ENCODE measurements at regions not wholly inside any gene's neighbourhood (a gene's known extent, or its start where the extent isn't known, plus 50 kb on each side); places are given as distances from the start of the nearest gene placed in this dataset.
"Not testable (repeated sequence)": the region's sequence is repeated elsewhere in the genome, so short reads cannot be mapped to it uniquely, and the experiment has no call there.

DNA sequence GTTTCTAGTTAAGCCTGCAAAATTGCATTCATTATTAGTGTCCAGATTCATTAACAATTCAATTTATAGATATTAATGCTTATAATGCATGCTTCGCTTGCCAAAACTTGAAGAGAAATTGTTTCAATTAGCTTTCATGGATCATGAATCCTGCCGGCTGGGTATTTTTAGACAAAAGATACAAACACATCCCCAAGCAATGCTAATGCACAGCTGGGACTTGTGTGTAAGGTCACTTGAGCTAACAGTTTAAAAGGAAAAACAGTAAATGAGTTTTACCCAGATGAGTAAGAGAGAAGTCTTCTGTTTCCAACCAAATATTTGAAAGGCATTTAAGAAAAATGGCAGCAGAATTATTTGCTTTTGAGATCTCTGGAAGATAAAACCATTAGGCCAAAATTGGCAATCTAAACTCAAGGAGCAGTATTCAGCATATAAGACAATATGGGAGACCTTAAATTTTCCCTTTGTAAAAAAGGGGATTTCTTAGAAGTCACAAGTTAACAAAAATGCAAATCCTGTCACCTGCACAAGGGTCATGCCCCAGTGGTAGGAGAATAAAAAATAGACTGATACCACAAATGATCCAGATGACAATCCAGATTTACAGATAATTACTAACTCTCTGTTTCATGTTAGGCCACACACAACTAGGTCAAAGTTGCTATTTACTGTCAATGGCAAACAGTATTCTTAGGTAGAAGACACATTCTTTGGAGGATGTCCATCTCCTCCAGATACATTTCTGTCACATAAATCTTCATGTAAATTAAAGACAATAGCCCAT, 418.4 kb upstream of the PMFBP1 start:
- no peak for DNase-seq

DNA sequence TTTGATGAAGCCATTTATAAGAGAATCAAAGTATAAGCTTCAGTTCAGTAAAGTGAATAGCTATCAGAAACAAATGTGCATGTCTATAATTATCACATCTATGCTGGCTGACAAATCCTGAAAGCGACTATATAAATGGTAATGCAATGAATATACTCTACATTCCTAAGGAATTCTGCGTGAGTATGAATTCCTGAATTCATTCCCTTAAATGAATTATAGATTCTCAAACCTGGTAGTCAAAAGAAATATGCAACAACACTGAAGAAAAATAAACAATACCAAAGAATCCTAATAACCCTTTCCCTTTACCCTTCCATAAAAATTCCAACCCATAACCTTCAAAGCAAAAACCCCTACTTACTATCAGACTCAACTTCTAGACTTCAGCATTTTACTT, 416.6 kb upstream of the PMFBP1 start:
- DNase-seq, result no peak

DNA sequence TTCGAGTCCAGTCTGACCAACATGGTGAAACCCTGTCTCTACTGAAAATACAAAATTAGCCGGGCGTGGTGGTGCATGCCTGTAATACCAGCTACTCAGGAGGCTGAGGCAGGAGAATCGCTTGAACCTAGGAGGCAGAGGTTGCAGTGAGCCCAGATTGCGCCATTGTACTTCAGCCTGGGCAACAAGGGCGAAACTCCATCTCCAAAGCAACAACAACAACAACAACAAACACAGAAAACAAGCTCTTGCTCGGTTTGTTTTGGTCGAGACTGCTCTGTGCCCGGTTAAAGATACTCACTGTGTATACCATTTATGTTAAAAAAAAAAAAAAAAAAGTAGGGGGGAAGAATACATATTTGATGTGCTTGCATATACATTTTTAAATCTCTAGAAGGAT, 406.1 kb upstream of the PMFBP1 start:
- DNase-seq, result not testable (repeated sequence)

DNA sequence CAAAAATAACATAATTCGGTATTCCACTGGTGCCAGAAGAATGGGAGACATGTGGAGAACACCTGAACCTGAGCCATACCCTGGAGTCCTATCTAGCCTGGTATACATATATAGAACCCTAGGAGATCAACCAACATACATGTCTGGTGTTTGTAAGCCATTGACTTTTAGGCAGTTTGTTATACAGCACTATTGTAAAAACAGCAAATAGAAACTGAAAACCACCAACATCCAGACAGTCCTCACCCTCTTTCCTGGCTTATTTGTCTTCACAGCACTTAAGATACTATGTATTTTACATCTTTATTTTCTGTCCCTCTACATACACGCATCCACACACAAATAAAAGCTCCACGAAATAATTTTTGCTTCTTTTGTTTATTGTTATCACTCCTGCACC, 404.2 kb upstream of the PMFBP1 start:
- no peak for DNase-seq

DNA sequence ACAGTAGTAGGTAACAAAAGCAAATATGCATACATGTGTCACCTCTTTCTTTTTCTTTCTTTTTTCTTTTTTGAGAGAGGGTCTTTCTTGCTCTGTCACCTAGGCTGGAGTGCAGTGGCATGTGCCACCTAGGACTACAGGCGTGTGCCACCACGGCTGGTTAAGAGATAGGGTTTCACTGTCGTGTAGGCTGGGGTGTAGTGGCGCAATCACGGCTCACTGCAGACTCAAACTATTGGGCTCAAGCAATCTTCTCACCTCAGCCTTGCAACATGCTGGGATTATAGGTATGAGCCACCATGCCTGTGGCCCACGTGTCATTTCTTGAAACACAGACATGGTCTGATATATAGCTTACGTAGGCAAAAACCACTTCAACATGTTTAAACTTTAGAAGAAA, 397.7 kb upstream of the PMFBP1 start:
- no peak for DNase-seq

DNA sequence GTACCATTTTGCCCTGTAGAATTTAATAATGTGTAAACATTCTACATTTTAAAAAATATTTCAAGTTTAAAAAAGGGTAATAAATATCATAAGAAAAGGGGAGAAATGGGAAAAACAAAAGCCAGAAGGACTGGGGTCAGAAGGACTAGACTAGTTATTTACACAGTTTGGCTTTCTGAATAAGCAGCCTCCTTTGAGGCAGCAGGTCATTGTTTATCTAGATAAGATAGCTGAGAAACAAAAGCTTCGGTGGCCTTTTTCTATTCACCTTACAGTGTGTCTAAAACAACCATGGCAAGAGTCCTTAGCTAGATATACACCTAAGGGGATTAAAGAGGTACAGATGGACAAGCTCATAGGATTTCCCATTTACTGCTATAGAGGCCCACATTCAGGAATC, 396.5 kb upstream of the PMFBP1 start:
- no peak for DNase-seq

DNA sequence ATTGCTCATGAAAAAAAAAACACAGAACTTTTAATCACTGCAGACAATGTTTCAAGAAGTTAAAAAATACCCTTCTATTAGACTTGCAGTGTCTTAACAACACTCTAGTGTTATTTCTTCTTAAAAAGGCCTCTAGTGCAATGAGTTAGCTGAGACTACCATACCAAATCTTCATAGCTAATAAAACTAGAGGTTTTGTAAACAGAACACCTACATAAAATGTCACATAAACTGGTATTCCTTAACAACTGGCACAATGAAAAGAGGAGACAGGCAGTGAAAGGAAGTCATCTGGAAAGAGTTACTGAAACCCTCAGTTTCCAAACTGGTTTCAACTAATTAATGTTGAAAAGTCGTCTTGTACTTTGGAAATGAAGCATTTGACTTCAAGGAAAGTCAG, 394.2 kb upstream of the PMFBP1 start:
- no peak for DNase-seq

DNA sequence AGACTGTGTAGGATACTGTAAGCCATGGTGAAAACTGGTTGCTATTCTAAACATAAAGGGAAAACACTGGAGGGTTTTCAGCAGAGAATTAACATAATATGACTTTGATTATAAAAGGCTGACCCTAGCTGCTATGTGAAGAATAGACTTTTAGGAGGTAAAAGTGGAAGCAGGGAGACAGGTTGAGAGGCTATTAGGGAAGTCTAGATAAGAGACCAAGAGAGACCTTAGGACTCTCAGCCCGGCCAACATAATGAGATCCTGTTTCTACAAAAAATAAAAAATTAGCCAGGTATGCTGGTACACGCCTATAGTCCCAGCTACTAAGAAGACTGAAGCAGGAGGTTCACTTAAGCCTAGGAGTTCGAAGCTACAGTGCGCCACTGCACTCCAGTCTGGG, 393.2 kb upstream of the PMFBP1 start:
- DNase-seq, result no peak

DNA sequence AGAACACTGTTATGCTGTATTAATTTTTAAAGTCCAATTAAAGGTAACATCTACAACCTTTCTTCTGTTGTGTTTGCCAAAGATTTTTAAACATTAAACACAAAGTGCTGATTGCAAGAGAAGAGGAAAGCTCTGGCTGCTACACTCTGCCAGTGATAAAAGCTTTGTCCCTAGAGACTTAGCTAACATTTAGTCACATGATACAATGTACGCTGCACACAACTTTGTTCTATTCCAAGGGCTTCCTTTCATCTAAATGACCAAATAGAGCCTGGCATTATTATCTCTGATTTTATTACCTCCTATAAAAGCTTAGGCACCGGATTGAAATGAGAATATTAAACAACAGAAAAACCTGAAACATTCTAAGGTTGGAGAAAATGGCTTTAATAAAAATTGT, 388.7 kb upstream of the PMFBP1 start:
- no peak for DNase-seq

DNA sequence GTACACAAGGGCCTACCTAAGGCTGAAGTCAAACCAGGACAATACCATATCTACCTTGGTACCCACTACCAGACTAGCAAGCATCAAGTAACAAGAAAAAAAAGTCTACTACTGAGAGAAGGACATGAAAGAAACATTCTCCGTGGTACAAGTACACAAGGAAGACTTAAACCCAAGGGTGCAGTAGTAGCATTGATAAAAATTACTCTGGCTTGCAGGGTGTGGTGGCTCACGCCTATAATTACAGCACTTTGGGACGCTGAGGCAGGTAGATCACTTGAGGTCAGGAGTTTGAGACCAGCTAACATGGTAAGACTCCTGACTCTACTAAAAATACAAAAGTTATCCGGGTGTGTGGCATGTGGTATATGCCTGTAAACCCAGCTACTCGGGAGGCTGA, 386.5 kb upstream of the PMFBP1 start:
- DNase-seq, result no peak

DNA sequence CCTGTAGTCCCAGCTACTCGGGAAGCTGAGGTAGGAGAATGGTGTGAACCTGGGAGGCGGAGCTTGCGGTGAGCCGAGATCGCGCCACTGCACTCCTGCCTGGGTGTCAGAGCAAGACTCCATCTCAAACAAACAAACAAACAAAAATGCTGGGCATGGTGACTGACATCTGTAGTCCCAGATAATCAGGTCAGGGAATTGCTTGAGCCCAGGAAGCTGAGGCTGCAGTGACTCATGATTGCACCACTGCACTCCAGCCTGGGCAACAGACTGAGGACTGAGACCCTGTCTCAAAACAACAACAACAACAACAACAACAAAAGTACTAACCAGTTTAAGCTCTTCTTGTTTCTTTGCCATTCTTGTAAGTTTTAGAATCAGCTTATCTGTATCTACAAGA, 383.0 kb upstream of the PMFBP1 start:
- DNase-seq, result no peak

DNA sequence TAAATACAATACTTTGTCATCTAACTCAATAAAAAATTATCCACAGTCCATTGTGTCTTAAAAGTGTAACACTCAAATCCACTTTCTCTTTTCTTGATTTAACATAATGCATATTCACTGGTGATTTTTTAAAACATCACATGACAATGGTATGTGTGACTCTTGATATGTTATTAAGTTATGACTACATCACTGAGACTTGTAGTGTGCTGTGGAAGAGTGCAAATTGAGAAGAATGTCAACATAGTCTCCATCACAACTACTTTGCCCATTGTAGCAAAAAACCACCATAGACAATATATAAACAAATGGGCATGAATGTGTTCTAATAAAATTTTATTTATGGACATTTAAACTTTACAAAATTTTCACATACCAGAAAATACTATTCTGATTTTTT, 380.7 kb upstream of the PMFBP1 start:
- no peak for DNase-seq

DNA sequence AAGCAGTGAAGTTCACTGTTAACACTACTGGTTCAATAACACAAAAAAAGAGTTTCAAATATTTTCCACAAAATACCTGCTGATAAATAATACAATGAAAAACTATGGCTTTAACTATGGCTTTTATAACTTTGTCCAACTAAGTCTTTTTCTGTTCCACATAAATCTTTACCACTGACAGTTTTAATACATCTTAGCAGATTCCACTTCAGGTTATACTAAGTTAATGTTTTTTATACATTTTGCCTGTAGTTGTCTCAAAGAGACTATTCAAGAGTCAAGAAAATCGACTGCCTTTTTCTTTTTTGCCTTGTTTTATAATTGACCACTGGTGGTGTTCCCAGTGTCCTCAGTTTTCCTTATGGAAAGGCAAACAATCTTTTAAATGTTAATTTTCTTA, 379.7 kb upstream of the PMFBP1 start:
- no peak for DNase-seq

DNA sequence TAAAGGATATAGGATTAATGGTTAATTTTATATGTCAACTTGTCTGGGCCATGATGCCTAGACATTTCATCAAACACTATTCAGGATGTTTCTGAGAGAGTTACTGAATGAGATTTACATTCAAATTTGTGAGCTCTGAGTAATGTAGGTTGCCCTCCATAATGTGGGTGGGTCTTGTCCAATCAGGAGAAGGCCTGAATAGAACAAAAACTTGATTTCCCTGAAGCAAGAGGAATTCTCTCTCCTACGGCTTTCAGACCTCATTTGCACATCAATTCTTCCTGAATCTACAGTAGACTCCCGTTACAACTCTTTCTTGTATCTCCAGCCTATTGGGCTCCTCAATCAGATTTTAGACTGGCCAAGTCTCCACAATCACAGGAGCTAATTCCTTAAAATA, 377.9 kb upstream of the PMFBP1 start:
- DNase-seq, result no peak

DNA sequence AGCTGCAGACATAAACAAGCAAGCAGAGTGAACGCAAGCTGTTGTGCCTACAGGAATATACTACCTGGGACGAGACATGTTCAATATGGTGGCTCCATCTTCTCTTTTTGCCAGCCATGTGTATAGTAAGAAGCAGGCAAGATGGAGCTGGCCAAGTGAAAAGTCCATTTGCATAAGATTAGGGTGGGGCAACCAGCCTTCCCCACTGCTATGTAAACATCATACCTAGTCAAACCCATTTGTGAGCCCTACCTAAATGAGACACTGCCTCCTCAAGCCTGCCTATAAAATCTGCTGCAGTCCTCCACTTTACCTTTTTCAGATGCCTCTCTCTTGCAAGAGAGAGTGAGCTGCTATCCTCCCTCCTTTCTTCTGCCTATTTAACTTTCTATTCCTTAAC, 370.1 kb upstream of the PMFBP1 start:
- no peak for DNase-seq

DNA sequence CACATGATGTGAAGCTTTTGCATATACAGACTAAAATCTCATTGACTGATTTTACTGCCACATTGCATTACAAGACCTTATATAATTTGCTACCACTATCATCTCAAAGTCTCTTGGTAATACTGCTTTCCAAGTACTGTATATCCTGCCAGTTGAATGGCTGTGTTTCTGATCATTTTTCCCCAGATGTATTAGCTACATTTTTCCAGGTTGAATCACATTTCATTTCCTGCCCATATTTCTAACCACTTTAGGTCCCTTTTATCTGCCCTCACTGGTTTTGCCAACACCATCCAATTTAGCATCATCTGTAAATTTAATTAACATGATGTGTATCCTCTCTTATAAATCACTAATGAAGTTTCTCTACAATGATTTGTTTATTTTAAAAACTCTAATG, 365.7 kb upstream of the PMFBP1 start:
- no peak for DNase-seq

DNA sequence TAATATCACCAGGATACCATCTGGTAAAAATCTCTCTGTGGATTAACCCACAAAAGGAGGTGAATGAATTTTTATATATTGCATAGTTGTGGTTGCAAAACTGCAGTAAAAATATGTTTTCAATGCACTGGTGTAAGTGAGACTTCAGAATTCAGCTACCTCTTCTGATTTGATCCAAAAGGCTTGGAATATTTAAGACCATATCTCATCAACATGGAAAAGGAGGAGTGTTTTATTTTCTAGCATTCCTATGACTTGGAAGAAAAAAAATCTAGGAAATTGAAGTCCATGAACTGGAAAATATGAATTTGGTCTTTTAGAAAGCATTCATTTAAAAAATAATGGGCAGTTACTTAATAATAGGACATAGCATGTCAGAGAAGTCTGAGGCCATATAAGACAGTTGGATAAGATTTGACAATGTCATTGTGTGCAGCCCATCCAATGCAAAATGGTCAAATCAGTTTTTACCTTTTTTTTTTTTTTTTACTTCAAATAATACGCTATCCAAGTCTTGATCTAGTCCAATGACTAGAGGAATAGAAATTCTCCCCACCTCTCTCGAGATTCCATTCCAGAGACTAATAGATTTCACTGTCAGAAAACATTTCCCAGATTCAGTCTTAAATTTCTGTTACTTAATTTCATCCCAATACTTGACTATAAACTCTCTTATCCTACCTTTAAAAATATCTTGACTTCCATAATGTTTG, 364.9 kb upstream of the PMFBP1 start:
- no peak for DNase-seq

DNA sequence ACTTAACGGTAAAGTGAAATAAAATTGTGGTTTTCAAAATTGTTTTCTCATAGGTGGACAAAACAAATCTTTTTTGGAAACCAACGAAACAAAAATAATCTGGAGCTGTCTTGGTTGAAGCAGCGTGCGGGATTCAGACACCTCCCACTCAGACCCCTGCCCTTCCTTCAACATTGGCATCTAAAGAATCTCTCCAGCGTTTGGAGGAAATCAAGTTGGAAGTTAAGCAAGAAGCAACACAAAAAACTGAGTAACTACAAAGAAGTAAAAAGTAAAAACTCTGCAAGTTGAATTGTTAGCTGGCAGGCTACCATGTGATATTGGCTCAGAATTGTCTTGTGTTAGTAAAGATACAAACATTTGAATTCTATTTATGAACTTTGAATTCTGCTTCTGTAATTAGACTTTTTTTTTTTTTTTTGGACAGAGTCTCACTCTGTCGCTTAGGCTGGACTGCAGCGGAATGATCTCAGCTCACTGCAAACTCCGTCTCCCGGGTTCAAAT, 361.0 kb upstream of the PMFBP1 start:
- DNase-seq, result no peak

DNA sequence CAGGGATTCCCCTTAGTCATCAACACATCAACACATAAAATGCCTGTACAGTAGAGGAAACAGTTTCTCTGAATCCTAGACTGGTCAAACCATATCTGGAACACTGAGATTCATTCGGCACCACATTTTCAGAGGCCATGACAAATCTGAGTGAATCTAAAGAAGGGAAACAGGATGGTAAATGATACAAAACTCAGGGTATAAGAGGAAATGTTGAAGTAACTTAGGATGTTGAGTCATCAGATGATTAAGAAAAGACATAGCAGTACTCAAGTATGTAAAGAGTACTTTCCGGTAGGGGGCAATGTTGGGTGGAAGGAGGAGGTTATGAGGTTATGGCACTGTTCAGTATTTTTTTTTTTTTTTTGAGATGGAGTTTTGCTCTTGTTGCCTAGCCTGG, 358.5 kb upstream of the PMFBP1 start:
- no peak for DNase-seq

DNA sequence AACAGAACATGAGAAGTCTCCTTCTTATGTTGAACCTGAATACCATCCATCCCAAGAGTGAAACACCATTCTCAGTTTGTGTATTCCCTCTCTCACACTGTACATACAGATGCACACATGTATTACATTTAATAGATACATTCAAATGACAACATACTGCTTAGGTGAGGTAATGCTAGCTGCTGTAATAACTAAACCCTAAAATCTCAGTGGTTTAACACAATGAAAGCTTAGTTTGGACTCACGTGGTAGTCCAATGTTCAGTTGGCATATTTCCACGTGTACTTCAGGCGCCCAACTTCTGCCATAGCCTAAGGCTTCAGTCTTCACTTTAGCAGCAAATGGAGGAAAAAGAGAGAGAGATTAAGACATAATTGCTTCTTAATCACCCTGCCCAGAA, 351.1 kb upstream of the PMFBP1 start:
- no peak for DNase-seq

DNA sequence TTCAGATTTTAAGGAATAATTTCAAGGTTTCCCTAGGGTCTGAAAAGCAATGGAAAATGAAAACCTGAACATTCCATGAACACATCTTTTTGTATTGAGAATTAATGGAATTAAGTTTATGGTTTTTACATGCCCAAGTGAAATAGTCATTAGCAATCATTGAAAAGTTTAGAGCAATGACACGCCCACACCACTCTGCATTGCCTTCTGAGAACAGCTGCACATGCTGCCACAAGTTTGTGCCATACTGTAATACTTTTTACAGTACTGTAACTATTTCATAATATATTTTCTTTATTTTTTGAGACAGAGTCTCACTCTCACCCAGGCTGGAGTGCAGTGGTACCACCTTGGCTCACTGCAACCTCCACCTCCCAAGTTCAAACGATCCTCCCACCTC, 345.2 kb upstream of the PMFBP1 start:
- DNase-seq, result no peak

DNA sequence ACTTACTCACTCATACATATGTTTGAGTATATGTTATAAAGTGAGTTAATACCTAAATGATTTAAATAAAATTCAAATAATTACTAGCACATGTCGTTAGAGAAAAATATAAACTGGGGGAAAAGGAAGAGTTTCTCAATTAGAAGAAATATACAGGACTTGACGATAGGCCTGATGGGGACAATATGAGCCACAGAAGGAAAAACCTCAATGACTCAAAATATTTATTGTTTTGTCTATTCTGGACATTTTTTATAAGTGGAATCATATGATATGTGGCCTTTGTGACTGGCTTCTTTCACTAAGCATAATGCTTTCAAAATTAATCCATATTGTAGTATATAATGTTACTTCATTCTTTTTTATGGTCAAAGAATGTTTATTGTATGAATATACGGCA, 339.2 kb upstream of the PMFBP1 start:
- DNase-seq, result no peak

DNA sequence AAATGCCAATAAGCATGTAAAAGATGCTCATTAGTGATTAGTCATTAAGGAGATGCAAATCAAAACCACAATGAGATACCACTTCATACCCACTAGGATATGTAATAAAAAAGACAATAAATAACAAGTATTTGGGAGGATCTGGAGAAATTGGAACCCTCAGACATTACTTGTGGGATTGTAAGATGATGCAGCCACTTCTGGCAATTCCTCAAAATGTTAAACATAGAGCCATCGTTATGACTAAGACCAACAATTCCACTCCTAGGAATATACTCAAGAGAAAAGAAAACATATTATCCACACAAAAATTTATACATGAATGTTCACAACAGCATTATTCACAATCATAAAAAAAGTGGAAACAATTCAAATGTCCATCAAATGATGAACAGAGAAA, 336.2 kb upstream of the PMFBP1 start:
- no peak for DNase-seq

DNA sequence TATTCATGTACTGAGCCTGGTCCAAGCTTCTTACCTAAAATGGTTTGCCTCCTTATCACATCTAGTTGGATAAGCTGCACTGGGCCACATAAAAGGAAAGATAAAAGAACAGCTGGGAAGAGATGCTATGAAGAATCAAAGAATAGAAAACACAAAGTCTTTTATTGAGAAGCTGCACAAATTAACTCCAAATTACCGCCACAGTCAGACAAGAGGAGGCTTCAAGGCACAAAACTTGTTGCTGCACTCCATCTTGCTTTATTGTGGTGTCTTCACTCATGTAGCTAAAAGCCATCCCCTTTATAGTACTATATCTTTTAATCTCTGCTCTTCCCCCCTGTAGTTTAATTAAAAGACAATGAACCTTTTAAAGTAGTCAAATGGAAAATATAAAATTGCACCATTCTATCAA, 330.6 kb upstream of the PMFBP1 start:
- DNase-seq, result no peak

All from activated effector memory CD4-positive, alpha-beta T cell treated with Interleukin-2 at 50 U/mL for 16 hours (primary cell).